Lower leg skin (tissue), 4 donors: ENCODE measurements at regions not wholly inside any gene's neighbourhood (a gene's known extent, or its start where the extent isn't known, plus 50 kb on each side); places are given as distances from the start of the nearest gene placed in this dataset.
A peak's percentile ranks its signal among the peaks of the same experiment; 100 is the strongest.

Source experiments
- DNase-seq, 2 donors: peaks; one replicate each; pipeline ENCODE4 v3.0.0-alpha.2; 2019; ENCODE audit warnings: low spot score in 2 of 2
- H3K4me3 ChIP-seq: fragments of 200-600 bp; sonication (generic); 2 replicates; pipeline ENCODE4 v1.5.1; 2017; ENCODE audit warnings: mild to moderate bottlenecking, low read depth; ENCODE audit not compliant: poor library complexity, severe bottlenecking
- CTCF ChIP-seq, 3 donors: fragments of 450-650 bp; IDR thresholded peaks; one replicate each; pipeline ENCODE4 v1.5.1; 2016; ENCODE audit warnings: antibody characterized with exemption in 3 of 3, mild to moderate bottlenecking in 3 of 3, moderate library complexity in 2 of 3
- POLR2A ChIP-seq, 2 donors: fragments of 450-650 bp; IDR thresholded peaks; one replicate each; pipeline ENCODE4 v1.6.1; 2016 to 2017; ENCODE audit warnings: antibody characterized with exemption in 2 of 2, mild to moderate bottlenecking in 1 of 2, moderate library complexity in 1 of 2
- WGBS, 2 donors: methylation state at CpG; one replicate each; pipeline ENCODE4 v1.1.5; 2018; 5-methylcytosine and 5-hydroxymethylcytosine counted together
- intact Hi-C: fragments of 100-400 bp; cut with DNase I; formaldehyde crosslinking; loops from one replicate; pipeline ENCODE4 v1.15.0; 2023; ENCODE audit warnings: low total_unique reads

GRCh38 chr15:67892559-67893377 lies 52.9 kb upstream of the RNU6-1 start:
- intact Hi-C loops = no loop called here
- peak in 1 of 2 donors; percentile 19 for DNase-seq
- no peak overlapping the region for H3K4me3 ChIP-seq
- WGBS, 2 donors = 43 to 44% methylated on average over 2 of the region's 2 CpGs
- TF ChIP-seq CTCF (IDR thresholded peaks at IDR 0.05) (no peak), POLR2A (IDR thresholded peaks at IDR 0.05) (no peak)

GRCh38 chr15:67895237-67895636 lies 55.4 kb upstream of the RNU6-1 start:
- no peak for TF ChIP-seq CTCF (IDR thresholded peaks at IDR 0.05)
- no peak overlapping the region for H3K4me3 ChIP-seq
- DNase-seq = no peak
- intact Hi-C loops = no loop called here

GRCh38 chr15:67897646-67898339 lies 57.9 kb upstream of the RNU6-1 start:
- no peak for TF ChIP-seq CTCF (IDR thresholded peaks at IDR 0.05)
- no peak for TF ChIP-seq POLR2A (IDR thresholded peaks at IDR 0.05)
- no peak overlapping the region for H3K4me3 ChIP-seq
- intact Hi-C loops = no loop called here
- no peak for DNase-seq
- 73 to 80% methylated on average over 3 of the region's 3 CpGs for WGBS, 2 donors

- no peak overlapping the region for H3K4me3 ChIP-seq
- WGBS, 2 donors = 86 to 87% methylated on average over 9 of the region's 9 CpGs
- intact Hi-C loops = no loop called here
- DNase-seq = no peak
- TF ChIP-seq CTCF (IDR thresholded peaks at IDR 0.05) (no peak), POLR2A (IDR thresholded peaks at IDR 0.05) (no peak)
These were observed 59.9 kb upstream of the RNU6-1 start for GRCh38 chr15:67899596-67900283.

- DNase-seq = no peak
- intact Hi-C loops = no loop called here
- TF ChIP-seq POLR2A (IDR thresholded peaks at IDR 0.05) (no peak), CTCF (IDR thresholded peaks at IDR 0.05) (no peak)
- 92 to 96% methylated on average over 2 of the region's 2 CpGs for WGBS, 2 donors
- no peak overlapping the region for H3K4me3 ChIP-seq
These were observed 60.8 kb upstream of the RNU6-1 start for GRCh38 chr15:67900621-67901147.
